ENCODE measurements at regions not wholly inside any gene's neighbourhood (a gene's known extent, or its start where the extent isn't known, plus 50 kb on each side); places are given as distances from the start of the nearest gene placed in this dataset.

DNA sequence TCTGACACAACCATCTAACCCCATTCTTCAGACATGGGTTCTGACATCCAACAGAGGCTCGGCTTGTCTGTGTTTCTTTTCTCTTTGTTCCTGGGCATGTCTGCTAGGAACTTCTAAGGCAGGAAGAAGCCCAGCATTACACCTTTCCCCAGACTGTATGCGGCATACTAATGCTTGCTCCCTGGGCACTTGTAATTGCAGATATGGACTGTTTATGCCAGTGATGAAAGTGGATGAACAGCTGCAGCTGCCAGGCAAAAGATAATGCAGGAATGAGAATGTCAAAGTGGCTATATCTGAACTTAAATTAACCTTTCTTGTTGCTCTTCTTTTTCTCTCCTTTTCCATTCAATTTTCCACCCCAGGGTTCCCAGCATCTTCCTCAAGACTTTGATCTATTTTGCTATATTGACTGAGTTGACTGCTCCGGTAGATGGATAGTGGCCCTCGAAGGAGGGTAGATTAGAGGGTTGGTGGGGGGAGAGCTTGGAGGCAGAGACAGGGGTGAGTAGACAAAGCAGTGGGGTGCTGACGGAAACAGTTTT lies 344.4 kb downstream of the MAN2A1 start:
- Histone ChIP-seq H3K4me3 (replicated peaks in 1 of 2; ENCODE audit: low read depth in 1 of 2, low read length in 2 of 2) (no peak overlapping the region), H3K79me2 (ENCODE audit: insufficient read depth, low read length) (no peaks in the 10 kb centered on the region), H2AFZ (ENCODE audit: low read depth, low read length, poor library complexity, severe bottlenecking) (no peak overlapping the region), H3K27ac (ENCODE audit: low read depth, low read length) (no peak overlapping the region), H3K4me1 (ENCODE audit: control insufficient read depth in 1 of 2, insufficient read depth in 2 of 2, low read length in 2 of 2) (no peaks in the 10 kb centered on the region), H3K9me2 (ENCODE audit: insufficient read depth) (no peaks in the 10 kb centered on the region), H3K4me2 (ENCODE audit: low read length) (no peak overlapping the region), H3K9ac (ENCODE audit: low read length) (no peak overlapping the region), H3K9me3 (ENCODE audit: control insufficient read depth in 1 of 2, insufficient read depth in 1 of 2, low read depth in 1 of 2, low read length in 2 of 2) (no peaks in the 10 kb centered on the region), H3K27me3 (ENCODE audit: insufficient read depth, low read length) (0 out of 2 replicates have a peak, but pooled peaks cover 3% of the 10 kb centered on the region), H4K20me1 (ENCODE audit: insufficient read depth) (no peaks in the 10 kb centered on the region), H3K36me3 (ENCODE audit: control insufficient read depth in 1 of 2, insufficient read depth in 2 of 2, low read length in 2 of 2) (no peaks in the 10 kb centered on the region)
- no TSS peak for BruUV-seq (replicated peaks)
- DNase-seq (ENCODE audit: low read depth, low spot score): no peak
- intact Hi-C loops (cut with micrococcal nuclease): no loop called here
- CTCF ChIA-PET: no interaction called here
- RAD21 ChIA-PET (ENCODE audit: low non-redundant PET in 1 of 2, low total read pairs in 2 of 2, uncharacterized antibody in 2 of 2, unreplicated experiment in 2 of 2): no interaction called here
- POLR2A ChIA-PET: no interaction called here
- TF ChIP-seq, protein P1, sequence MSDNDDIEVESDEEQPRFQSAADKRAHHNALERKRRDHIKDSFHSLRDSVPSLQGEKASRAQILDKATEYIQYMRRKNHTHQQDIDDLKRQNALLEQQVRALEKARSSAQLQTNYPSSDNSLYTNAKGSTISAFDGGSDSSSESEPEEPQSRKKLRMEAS (IDR thresholded peaks at IDR 0.05): no peak
- TF ChIP-seq POLR2A (IDR thresholded peaks at IDR 0.05; ENCODE audit: borderline replicate concordance, extremely low read depth, insufficient read depth, insufficient read length) (no peak), RAD21 (IDR thresholded peaks at IDR 0.05; ENCODE audit: low read depth) (no peak), TCF7L2 (IDR thresholded peaks at IDR 0.05; ENCODE audit: borderline replicate concordance, extremely low read depth, insufficient read depth, insufficient read length) (no peak), CEBPB (IDR thresholded peaks at IDR 0.05; ENCODE audit: low read depth) (no peak), REST (IDR thresholded peaks at IDR 0.05; ENCODE audit: low read depth) (no peak), ZNF274 (IDR thresholded peaks at IDR 0.05; ENCODE audit: low read depth, low read length) (no peak), EZH2phosphoT487 (IDR thresholded peaks at IDR 0.05; ENCODE audit: borderline replicate concordance) (no peak), SRF (IDR thresholded peaks at IDR 0.05; ENCODE audit: low read depth) (no peak)
- TF ChIP-seq, protein P2, sequence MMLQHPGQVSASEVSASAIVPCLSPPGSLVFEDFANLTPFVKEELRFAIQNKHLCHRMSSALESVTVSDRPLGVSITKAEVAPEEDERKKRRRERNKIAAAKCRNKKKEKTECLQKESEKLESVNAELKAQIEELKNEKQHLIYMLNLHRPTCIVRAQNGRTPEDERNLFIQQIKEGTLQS (IDR thresholded peaks at IDR 0.05): no peak
- no peak for ATAC-seq
